Common myeloid progenitor, CD34-positive (primary cell): ENCODE measurements at regions not wholly inside any gene's neighbourhood (a gene's known extent, or its start where the extent isn't known, plus 50 kb on each side); places are given as distances from the start of the nearest gene placed in this dataset.

Experiments
- CTCF ChIA-PET: fragments of 350-600 bp; sonication (Branson Sonifier 250); formaldehyde crosslinking; loops from one replicate; lab custom pipeline; 2021; ENCODE audit warnings: antibody characterized with exemption; lab: Charles Lee
- POLR2A ChIA-PET: fragments of 350-600 bp; sonication (Branson Sonifier 250); formaldehyde crosslinking; loops from one replicate; lab custom pipeline; 2021; ENCODE audit warnings: antibody characterized with exemption; lab: Charles Lee
- DNase-seq, 3 donors: peaks; one replicate each; pipeline versions ENCODE4 v3.0.0 to v3.0.0-alpha.2; 2013
- H3K27ac ChIP-seq, 2 experiments: 1 replicate in 1 of 2; 2 replicates in 1 of 2; pipeline ENCODE4 v1.7.0; 2013; ENCODE audit warnings: inconsistent platforms in 2 of 2, low read length in 2 of 2, mild to moderate bottlenecking in 2 of 2, low read depth in 1 of 2, moderate library complexity in 1 of 2; ENCODE audit not compliant: severe bottlenecking in 2 of 2, insufficient read depth in 1 of 2, poor library complexity in 1 of 2
- H3K27me3 ChIP-seq, 5 experiments: replicated peaks in 2 of 5; 1 replicate in 3 of 5; 2 replicates in 2 of 5; pipeline versions ENCODE4 v1.6.1 to v1.7.0; 2013; ENCODE audit warnings: low read length in 4 of 5, mild to moderate bottlenecking in 2 of 5, moderate library complexity in 2 of 5, inconsistent platforms in 1 of 5; ENCODE audit not compliant: insufficient read depth in 5 of 5, control insufficient read depth in 4 of 5
- H3K36me3 ChIP-seq, 4 experiments: 1 replicate in 2 of 4; 2 replicates in 2 of 4; pipeline versions ENCODE4 v1.6.1 to v1.7.0; 2013; ENCODE audit warnings: low read length in 3 of 4, control low read depth in 1 of 4, mild to moderate bottlenecking in 1 of 4; ENCODE audit not compliant: control insufficient read depth in 4 of 4, insufficient read depth in 4 of 4
- H3K4me1 ChIP-seq, 4 experiments: 1 replicate in 3 of 4; 2 replicates in 1 of 4; pipeline versions ENCODE4 v1.6.1 to v1.7.1; 2013; ENCODE audit warnings: low read length in 3 of 4, mild to moderate bottlenecking in 3 of 4, control low read depth in 1 of 4, inconsistent platforms in 1 of 4, moderate library complexity in 1 of 4; ENCODE audit not compliant: control insufficient read depth in 4 of 4, insufficient read depth in 4 of 4; ENCODE audit errors: control extremely low read depth in 1 of 4
- H3K4me3 ChIP-seq, 7 experiments: 1 replicate in 4 of 7; 2 replicates in 3 of 7; pipeline versions ENCODE4 v1.5.1 to v1.7.0; 2013; ENCODE audit warnings: mild to moderate bottlenecking in 7 of 7, low read length in 6 of 7, moderate library complexity in 6 of 7, inconsistent platforms in 2 of 7, low read depth in 2 of 7, control low read depth in 1 of 7; ENCODE audit not compliant: insufficient read depth in 4 of 7, control insufficient read depth in 1 of 7; ENCODE audit errors: extremely low read depth in 1 of 7
- H3K9me3 ChIP-seq, 5 experiments: 1 replicate in 4 of 5; 2 replicates in 1 of 5; pipeline versions ENCODE4 v1.6.1 to v1.7.1; 2013; ENCODE audit warnings: low read length in 4 of 5, mild to moderate bottlenecking in 2 of 5, inconsistent platforms in 1 of 5, low read depth in 1 of 5, moderate library complexity in 1 of 5; ENCODE audit not compliant: control insufficient read depth in 4 of 5, insufficient read depth in 2 of 5; ENCODE audit errors: control extremely low read depth in 1 of 5
- WGBS: methylation state at CpG from one replicate; pipeline ENCODE4 v1.1.5; 2013; ENCODE audit not compliant: insufficient coverage; 5-methylcytosine and 5-hydroxymethylcytosine counted together

- 88% methylated on average over 1 of the region's 2 CpGs for WGBS
- Histone ChIP-seq H3K36me3 (no peaks in the 10 kb centered on the region), H3K27me3 (no peaks in the 10 kb centered on the region), H3K9me3 (no peaks in the 10 kb centered on the region), H3K4me1 (peaks cover 0 to 4% (median 0%) of the 10 kb centered on the region in 4 experiments), H3K4me3 (no peak overlapping the region), H3K27ac (no peak overlapping the region)
- POLR2A ChIA-PET, result interaction anchor here (0.6 kb wide), 1 partner anchor 194 kb away, joined by 10 read pairs; no protein-coding TSS in a partner anchor
- DNase-seq, result no peak
- CTCF ChIA-PET, result interaction anchor here (0.9 to 1.2 kb wide), 2 partner anchors 18 to 55 kb away, joined by 3 to 5 read pairs; no protein-coding TSS in a partner anchor
Observed at GRCh38 chr17:33944826-33945225, 310.3 kb upstream of the CCL2 start.

GRCh38 chr17:33945646-33946546 lies 309.2 kb upstream of the CCL2 start:
- H3K27me3 ChIP-seq, result no peaks in the 10 kb centered on the region
- DNase-seq, result no peak
- CTCF ChIA-PET, result interaction anchor here (0.9 kb wide), 1 partner anchor 54 kb away, joined by 3 read pairs; no protein-coding TSS in a partner anchor
- H3K36me3 ChIP-seq, result no peaks in the 10 kb centered on the region
- peaks cover 0 to 4% (median 0%) of the 10 kb centered on the region in 4 experiments for H3K4me1 ChIP-seq
- no peak overlapping the region for H3K4me3 ChIP-seq
- H3K9me3 ChIP-seq, result no peaks in the 10 kb centered on the region
- POLR2A ChIA-PET, result no interaction called here
- 84% methylated on average over 6 of the region's 6 CpGs for WGBS
- H3K27ac ChIP-seq, result no peak overlapping the region

DNA sequence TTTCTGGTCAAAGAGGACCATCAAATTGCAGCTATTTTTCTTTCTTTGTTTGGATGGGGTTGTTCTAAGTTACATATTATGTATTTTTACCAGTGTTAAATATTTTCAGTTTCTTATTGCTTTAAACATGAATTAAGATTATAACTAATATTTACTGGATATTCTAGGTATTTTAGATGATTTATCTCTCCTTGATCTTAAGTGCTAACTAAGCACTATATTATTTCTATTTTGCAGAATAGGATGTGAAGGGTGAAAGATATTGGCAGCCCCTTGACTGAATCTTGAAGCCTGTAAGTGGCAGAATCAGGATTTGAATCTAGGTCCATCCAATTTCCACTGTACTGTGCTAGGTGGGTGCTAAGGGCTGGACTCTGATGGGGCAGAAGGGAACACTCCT lies 307.3 kb upstream of the CCL2 start:
- CTCF ChIA-PET, result interaction anchor here (1.0 to 1.3 kb wide), 2 partner anchors 9 to 17 kb away, joined by 3 read pairs; no protein-coding TSS in a partner anchor
- H3K4me1 ChIP-seq, result no peaks in the 10 kb centered on the region
- no peaks in the 10 kb centered on the region for H3K9me3 ChIP-seq
- no peak overlapping the region for H3K27ac ChIP-seq
- no peak for DNase-seq
- no peaks in the 10 kb centered on the region for H3K27me3 ChIP-seq
- POLR2A ChIA-PET, result no interaction called here
- no peak overlapping the region for H3K4me3 ChIP-seq
- no peaks in the 10 kb centered on the region for H3K36me3 ChIP-seq

DNA sequence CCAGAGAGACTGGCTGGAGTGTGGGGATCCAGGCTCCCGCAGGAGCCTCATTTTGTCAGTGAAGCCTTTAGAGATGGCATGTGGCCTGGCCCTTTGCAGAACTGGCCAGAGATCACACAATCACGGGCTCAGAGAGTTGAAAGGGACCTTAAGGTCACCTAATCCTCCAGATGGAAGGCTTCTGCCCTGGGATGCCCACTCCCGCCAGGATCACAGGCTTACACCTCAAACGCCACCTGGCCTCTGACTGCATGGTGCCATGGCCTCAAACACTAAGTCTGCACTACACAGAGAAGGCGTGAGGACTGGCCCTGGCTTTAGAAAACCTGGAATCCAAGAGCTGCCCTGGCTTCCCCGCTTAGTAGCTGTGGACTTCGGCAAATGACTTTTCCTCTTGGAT lies 306.8 kb upstream of the CCL2 start:
- Histone ChIP-seq H3K27me3 (no peaks in the 10 kb centered on the region), H3K4me3 (no peak overlapping the region), H3K4me1 (peaks cover under 1 to 3% (median 1%) of the 10 kb centered on the region in 4 experiments), H3K36me3 (no peaks in the 10 kb centered on the region), H3K27ac (no peak overlapping the region), H3K9me3 (no peaks in the 10 kb centered on the region)
- CTCF ChIA-PET, result interaction anchor here (1.0 to 1.2 kb wide), 3 partner anchors 10 to 34 kb away, joined by 3 to 4 read pairs (median 3); no protein-coding TSS in a partner anchor
- WGBS, result 90% methylated on average over 7 of the region's 7 CpGs
- POLR2A ChIA-PET, result no interaction called here
- no peak for DNase-seq

DNA sequence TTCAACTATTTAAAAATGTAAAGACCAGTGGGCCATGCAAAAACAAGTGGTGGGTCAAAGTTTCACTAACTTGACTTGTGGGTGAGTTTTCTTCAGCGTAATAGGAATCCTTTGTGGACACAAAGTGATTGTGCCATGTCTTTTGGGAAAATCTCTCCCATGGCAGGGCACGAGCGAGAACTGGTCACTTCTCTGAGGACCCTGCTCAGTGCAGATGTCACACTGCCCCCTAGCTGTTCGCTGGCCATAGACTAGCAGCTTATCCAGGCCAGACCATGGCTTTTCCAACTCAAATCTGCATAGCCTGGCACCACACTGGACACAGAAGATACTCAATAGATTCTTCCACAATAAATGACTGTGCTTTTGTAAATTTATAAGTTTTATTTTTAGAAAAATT lies 306.0 kb upstream of the CCL2 start:
- 100% methylated on average over 3 of the region's 4 CpGs for WGBS
- POLR2A ChIA-PET, result no interaction called here

DNA sequence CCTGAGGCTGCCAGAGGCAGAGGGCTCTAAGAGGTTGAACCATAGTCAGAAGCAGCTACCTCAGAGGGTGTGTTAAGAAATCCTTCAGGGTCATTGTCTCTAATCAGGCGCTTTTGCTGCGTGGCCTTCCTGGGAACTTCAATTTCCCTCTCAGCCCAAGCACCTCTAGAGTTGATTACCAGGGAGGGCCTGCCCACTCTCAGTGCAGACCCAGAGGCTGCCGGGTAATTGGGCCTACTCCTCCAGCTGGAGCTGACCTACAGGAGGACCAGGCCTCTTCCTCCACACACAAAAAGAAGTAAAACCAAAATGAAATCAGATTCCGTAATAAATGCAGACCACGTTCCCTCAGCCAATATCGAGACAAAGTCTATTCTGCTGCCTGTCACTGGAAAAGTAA lies 305.0 kb upstream of the CCL2 start:
- no peaks in the 10 kb centered on the region for H3K27me3 ChIP-seq
- DNase-seq, result no peak
- ChIA-PET CTCF (interaction anchor here (1.3 kb wide), 1 partner anchor 22 kb away, joined by 3 read pairs; no protein-coding TSS in a partner anchor), POLR2A (no interaction called here)
- H3K4me3 ChIP-seq, result no peak overlapping the region
- WGBS, result 100% methylated on average over 2 of the region's 6 CpGs
- H3K4me1 ChIP-seq, result peaks cover 6 to 20% (median 17%) of the 10 kb centered on the region in 4 experiments
- H3K9me3 ChIP-seq, result no peaks in the 10 kb centered on the region
- no peaks in the 10 kb centered on the region for H3K36me3 ChIP-seq
- H3K27ac ChIP-seq, result no peak overlapping the region

More for the DNA sequence above, 306.0 kb upstream of the CCL2 start:
- DNase-seq, result no peak
- CTCF ChIA-PET, result interaction anchor here (1.0 to 1.2 kb wide), 3 partner anchors 11 to 33 kb away, joined by 3 to 4 read pairs (median 3); no protein-coding TSS in a partner anchor
- H3K36me3 ChIP-seq, result no peaks in the 10 kb centered on the region
- H3K4me3 ChIP-seq, result no peak overlapping the region
- H3K9me3 ChIP-seq, result no peaks in the 10 kb centered on the region
- no peaks in the 10 kb centered on the region for H3K27me3 ChIP-seq
- H3K27ac ChIP-seq, result no peak overlapping the region
- peaks cover 6 to 11% (median 9%) of the 10 kb centered on the region in 4 experiments for H3K4me1 ChIP-seq

DNA sequence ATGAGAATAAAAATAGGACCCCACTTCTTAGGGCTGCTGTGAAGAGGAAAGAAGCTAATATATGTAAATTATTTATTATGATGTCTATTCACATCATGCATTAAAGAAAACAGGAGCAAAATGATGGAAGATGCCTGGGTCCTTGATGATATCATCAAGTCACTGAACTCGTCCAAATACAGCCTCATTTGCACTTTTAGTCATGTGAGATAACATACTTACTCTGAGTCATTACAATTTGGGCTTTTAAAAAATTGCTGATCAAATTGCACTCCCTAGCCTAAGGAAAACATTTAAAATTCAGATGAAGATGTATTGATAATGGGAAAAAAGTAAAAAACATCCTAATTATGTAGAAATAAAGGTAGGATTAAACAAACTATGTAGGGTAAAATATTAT lies 302.7 kb upstream of the CCL2 start:
- no peaks in the 10 kb centered on the region for H3K36me3 ChIP-seq
- no peak overlapping the region for H3K4me3 ChIP-seq
- CTCF ChIA-PET, result no interaction called here
- no peaks in the 10 kb centered on the region for H3K9me3 ChIP-seq
- no peak for DNase-seq
- POLR2A ChIA-PET, result no interaction called here
- H3K27ac ChIP-seq, result no peak overlapping the region
- WGBS, result 100% methylated on average over 1 of the region's 1 CpG
- H3K4me1 ChIP-seq, result peaks cover 6 to 27% (median 23%) of the 10 kb centered on the region in 4 experiments
- H3K27me3 ChIP-seq, result no peaks in the 10 kb centered on the region
